SKM-1 (cell line): ENCODE measurements at regions not wholly inside any gene's neighbourhood (a gene's known extent, or its start where the extent isn't known, plus 50 kb on each side); places are given as distances from the start of the nearest gene placed in this dataset.
"Not testable (repeated sequence)": the region's sequence is repeated elsewhere in the genome, so short reads cannot be mapped to it uniquely, and the experiment has no call there.

Experiments
- DNase-seq: peaks from one replicate; lab custom pipeline; 2025; ENCODE audit not compliant: unreplicated experiment; lab: John Stamatoyannopoulos, UW

GRCh38 chr9:25102204-25102603 lies 556.5 kb upstream of the IZUMO3 start:
- DNase-seq, result not testable (repeated sequence)

- no peak for DNase-seq
Observed at GRCh38 chr9:25094518-25094917, 548.8 kb upstream of the IZUMO3 start.

- DNase-seq, result no peak
Observed at GRCh38 chr9:25078202-25078601, 532.5 kb upstream of the IZUMO3 start.

- no peak for DNase-seq
Observed at GRCh38 chr9:25048098-25048724, 502.5 kb upstream of the IZUMO3 start.

GRCh38 chr9:25045469-25045868 lies 499.8 kb upstream of the IZUMO3 start:
- DNase-seq, result not testable (repeated sequence)

- no peak for DNase-seq
Observed at GRCh38 chr9:25029743-25030142, 484.0 kb upstream of the IZUMO3 start.

GRCh38 chr9:25025686-25026085 lies 480.0 kb upstream of the IZUMO3 start:
- no peak for DNase-seq

GRCh38 chr9:25025156-25025555 lies 479.5 kb upstream of the IZUMO3 start:
- no peak for DNase-seq

GRCh38 chr9:25017779-25018178 lies 472.1 kb upstream of the IZUMO3 start:
- no peak for DNase-seq

- no peak for DNase-seq
Observed at GRCh38 chr9:25010027-25010662, 464.4 kb upstream of the IZUMO3 start.

- DNase-seq, result no peak
Observed at GRCh38 chr9:25003686-25004085, 458.0 kb upstream of the IZUMO3 start.

- no peak for DNase-seq
Observed at GRCh38 chr9:24986331-24986730, 440.6 kb upstream of the IZUMO3 start.

- DNase-seq, result not testable (repeated sequence)
Observed at GRCh38 chr9:24970780-24971179, 425.1 kb upstream of the IZUMO3 start.

- no peak for DNase-seq
Observed at GRCh38 chr9:24961762-24962161, 416.1 kb upstream of the IZUMO3 start.

- no peak for DNase-seq
Observed at GRCh38 chr9:24953070-24953469, 407.4 kb upstream of the IZUMO3 start.

GRCh38 chr9:24939109-24939850 lies 393.6 kb upstream of the IZUMO3 start:
- DNase-seq, result no peak

GRCh38 chr9:24936117-24936516 lies 390.4 kb upstream of the IZUMO3 start:
- no peak for DNase-seq

GRCh38 chr9:24932785-24933184 lies 387.1 kb upstream of the IZUMO3 start:
- no peak for DNase-seq

- no peak for DNase-seq
Observed at GRCh38 chr9:24931894-24932293, 386.2 kb upstream of the IZUMO3 start.

GRCh38 chr9:24912767-24913166 lies 367.1 kb upstream of the IZUMO3 start:
- DNase-seq, result no peak

- no peak for DNase-seq
Observed at GRCh38 chr9:24901319-24901718, 355.6 kb upstream of the IZUMO3 start.

- no peak for DNase-seq
Observed at GRCh38 chr9:24900179-24900578, 354.5 kb upstream of the IZUMO3 start.
